Endothelial cell of umbilical vein (primary cell): ENCODE measurements at regions not wholly inside any gene's neighbourhood (a gene's known extent, or its start where the extent isn't known, plus 50 kb on each side); places are given as distances from the start of the nearest gene placed in this dataset.

Experiments
- BruUV-seq: library from RNA; stranded (reverse); fragments of 400-500 nt; replicated peaks from 2 replicates; lab custom pipeline; 2021; lab: Mats Ljungman, UMichigan
- CTCF ChIA-PET: fragments of 300-600, 350-600 bp; sonication (Branson Sonifier 250); formaldehyde crosslinking; loops from one replicate; lab custom pipeline; 2021; ENCODE audit warnings: antibody characterized with exemption, inconsistent platforms; lab: Charles Lee
- POLR2A ChIA-PET: fragments of 300-600, 350-600 bp; sonication (Branson Sonifier 250); formaldehyde crosslinking; loops from one replicate; lab custom pipeline; 2021; ENCODE audit warnings: antibody characterized with exemption, inconsistent platforms; lab: Charles Lee
- DNase-seq: peaks from one replicate; pipeline ENCODE4 v3.0.0-alpha.2; 2011; ENCODE audit warnings: low read depth, low spot score
- FAIRE-seq: peaks from 2 replicates; lab custom pipeline; 2011; peaks lifted over from hg19 to GRCh38; lab: Jason Lieb, UNC
- H2AFZ ChIP-seq: 2 replicates; pipeline ENCODE4 v1.6.0; 2012; ENCODE audit warnings: low read depth, low read length, control low read depth, inconsistent platforms
- H3K27ac ChIP-seq: 2 replicates; pipeline ENCODE4 v1.5.1; 2011; ENCODE audit warnings: low read depth, mild to moderate bottlenecking, control low read depth, low read length, moderate library complexity; ENCODE audit not compliant: insufficient read depth
- H3K27me3 ChIP-seq, 2 experiments: 2 replicates each; pipeline versions ENCODE4 v1.6.0 to v1.6.1; 2011; ENCODE audit warnings: low read length in 2 of 2, mixed read lengths in 1 of 2; ENCODE audit not compliant: control insufficient read depth in 2 of 2, insufficient read depth in 2 of 2
- H3K36me3 ChIP-seq, 2 experiments: 2 replicates in 1 of 2; 3 replicates in 1 of 2; pipeline ENCODE4 v1.5.1; 2011; ENCODE audit warnings: low read length in 2 of 2, mild to moderate bottlenecking in 1 of 2, moderate library complexity in 1 of 2; ENCODE audit not compliant: control insufficient read depth in 2 of 2, insufficient read depth in 2 of 2; ENCODE audit errors: extremely low read depth in 1 of 2
- H3K4me1 ChIP-seq: 3 replicates; pipeline ENCODE4 v1.5.1; 2011; ENCODE audit warnings: mild to moderate bottlenecking, low read length; ENCODE audit not compliant: control insufficient read depth, insufficient read depth; ENCODE audit errors: extremely low read depth
- H3K4me2 ChIP-seq: 2 replicates; pipeline ENCODE4 v1.6.1; 2011; ENCODE audit warnings: low read length, control low read depth, mixed read lengths; ENCODE audit not compliant: insufficient read depth
- H3K4me3 ChIP-seq, 3 experiments: fragments of 200-600 bp in 1 of 3; sonication (generic), shearing (Covaris generic) in 1 of 3; replicated peaks in 1 of 3; 2 replicates each; pipeline ENCODE4 v1.5.1; 2011 to 2016; ENCODE audit warnings: control low read depth in 3 of 3, low read length in 3 of 3, mild to moderate bottlenecking in 2 of 3, inconsistent platforms in 1 of 3, low read depth in 1 of 3, moderate library complexity in 1 of 3; ENCODE audit not compliant: insufficient read depth in 1 of 3
- H3K79me2 ChIP-seq: 2 replicates; pipeline ENCODE4 v1.6.0; 2012; ENCODE audit warnings: low read length, inconsistent platforms; ENCODE audit not compliant: control insufficient read depth, insufficient read depth
- H3K9ac ChIP-seq: replicated peaks from 2 replicates; pipeline ENCODE3; 2011; ENCODE audit warnings: low read length, control low read depth; ENCODE audit not compliant: insufficient read depth; ENCODE audit errors: extremely low read depth
- H3K9me1 ChIP-seq: replicated peaks from 3 replicates; pipeline ENCODE4 v1.6.0; 2011; ENCODE audit warnings: mild to moderate bottlenecking, low read length; ENCODE audit not compliant: control insufficient read depth, insufficient read depth; ENCODE audit errors: extremely low read depth
- H3K9me3 ChIP-seq: replicated peaks from 2 replicates; pipeline ENCODE4 v1.5.1; 2012; ENCODE audit warnings: low read length, inconsistent platforms; ENCODE audit not compliant: control insufficient read depth, insufficient read depth
- H4K20me1 ChIP-seq: replicated peaks from 2 replicates; pipeline ENCODE3; 2011; ENCODE audit warnings: mild to moderate bottlenecking, low read length; ENCODE audit not compliant: control insufficient read depth, insufficient read depth; ENCODE audit errors: extremely low read depth
- CTCF ChIP-seq, 2 donors: IDR thresholded peaks; 1 replicate in 1 of 2; 2 replicates in 1 of 2; pipeline ENCODE4 v1.5.1; 2011; ENCODE audit warnings: low read length in 2 of 2, mild to moderate bottlenecking in 2 of 2, moderate library complexity in 2 of 2, control low read depth in 1 of 2, inconsistent platforms in 1 of 2, low read depth in 1 of 2; ENCODE audit not compliant: insufficient read depth in 1 of 2; ENCODE audit errors: extremely low read depth in 1 of 2
- EZH2 ChIP-seq: IDR thresholded peaks from 2 replicates; pipeline ENCODE4 v1.6.1; 2012; ENCODE audit warnings: borderline replicate concordance, low read depth, mild to moderate bottlenecking, moderate library complexity, low read length, inconsistent platforms; ENCODE audit not compliant: severe bottlenecking
- FOS ChIP-seq: IDR thresholded peaks from 2 replicates; pipeline ENCODE4 v1.6.1; 2011; ENCODE audit warnings: mild to moderate bottlenecking, low read length, moderate library complexity, borderline replicate concordance; ENCODE audit not compliant: insufficient read depth
- GATA2 ChIP-seq: IDR thresholded peaks from 2 replicates; pipeline ENCODE4 v1.7.0; 2011; ENCODE audit warnings: low read depth, mild to moderate bottlenecking, moderate library complexity, mixed read lengths, low read length; ENCODE audit not compliant: insufficient read length, insufficient read depth
- JUN ChIP-seq: IDR thresholded peaks from 2 replicates; pipeline ENCODE4 v1.6.1; 2011; ENCODE audit warnings: borderline replicate concordance, low read depth; ENCODE audit not compliant: insufficient read length, insufficient read depth
- MAX ChIP-seq: IDR thresholded peaks from 2 replicates; pipeline ENCODE4 v1.6.1; 2011; ENCODE audit not compliant: insufficient read depth, insufficient read length
- MYC ChIP-seq: IDR thresholded peaks from one replicate; pipeline ENCODE4 v1.6.1; 2011; ENCODE audit warnings: mild to moderate bottlenecking, low read depth, low read length
- POLR2A ChIP-seq: IDR thresholded peaks from 2 replicates; pipeline ENCODE4 v1.6.1; 2012; ENCODE audit warnings: low read depth, mild to moderate bottlenecking, control low read depth, low read length
- POLR2AphosphoS5 ChIP-seq: IDR thresholded peaks from 2 replicates; pipeline ENCODE4 v1.6.1; 2012; ENCODE audit warnings: low read depth, mild to moderate bottlenecking, control low read depth, low read length, moderate library complexity; ENCODE audit not compliant: insufficient read depth
- dilution Hi-C: fragments of 300-500 bp; cut with MboI; formaldehyde crosslinking; loops from one replicate; pipeline ENCODE4 v1.15.0; 2019; ENCODE audit warnings: low sequenced_read_pairs; ENCODE audit not compliant: extremely low pct_ligation_motif_present
- intact Hi-C: fragments of 100-400 bp; cut with micrococcal nuclease; formaldehyde crosslinking; loops from one replicate; pipeline ENCODE4 v1.10.0; 2022

- no peaks in the 10 kb centered on the region for H3K4me1 ChIP-seq
- H3K9ac ChIP-seq: no peak overlapping the region
- no peak overlapping the region for H3K27ac ChIP-seq
- POLR2A ChIA-PET: no interaction called here
- no peak for TF ChIP-seq EZH2
- no peak for TF ChIP-seq POLR2A
- no peak for TF ChIP-seq JUN
- TF ChIP-seq MYC: no peak
- TF ChIP-seq FOS: no peak
- no peak for TF ChIP-seq MAX
- no peak for TF ChIP-seq POLR2AphosphoS5
- TF ChIP-seq GATA2: no peak
- TF ChIP-seq CTCF (IDR thresholded peaks at IDR 0.05; ENCODE audit: extremely low read depth in 1 of 2, insufficient read depth in 1 of 2, low read depth in 1 of 2, low read length in 2 of 2): no peak
- no peaks in the 10 kb centered on the region for H3K79me2 ChIP-seq
- FAIRE-seq: no peak
- H3K27me3 ChIP-seq: no peaks in the 10 kb centered on the region
- no peaks in the 10 kb centered on the region for H3K9me3 ChIP-seq
- CTCF ChIA-PET: no interaction called here
- H3K9me1 ChIP-seq: no peaks in the 10 kb centered on the region
- dilution Hi-C loops: no loop called here
- no peaks in the 10 kb centered on the region for H4K20me1 ChIP-seq
- H3K4me2 ChIP-seq: no peak overlapping the region
- no peaks in the 10 kb centered on the region for H3K36me3 ChIP-seq
- H2AFZ ChIP-seq: no peak overlapping the region
- no peak overlapping the region for H3K4me3 ChIP-seq
- no TSS peak for BruUV-seq
- DNase-seq: no peak
- intact Hi-C loops: no loop called here
Observed at GRCh38 chr17:65388911-65389310, 172.5 kb downstream of the AXIN2 start.
